HG03469 (cell line): ENCODE measurements at regions not wholly inside any gene's neighbourhood (a gene's known extent, or its start where the extent isn't known, plus 50 kb on each side); places are given as distances from the start of the nearest gene placed in this dataset.
"Not testable (repeated sequence)": the region's sequence is repeated elsewhere in the genome, so short reads cannot be mapped to it uniquely, and the experiment has no call there.

Source experiments
- ATAC-seq: cut with Tn5 transposase; IDR thresholded peaks from one replicate; pipeline ENCODE4 v1.9.1; 2021; ENCODE audit warnings: mild to moderate bottlenecking, moderate library complexity, moderate number of reproducible peaks; ENCODE audit not compliant: unreplicated experiment

DNA sequence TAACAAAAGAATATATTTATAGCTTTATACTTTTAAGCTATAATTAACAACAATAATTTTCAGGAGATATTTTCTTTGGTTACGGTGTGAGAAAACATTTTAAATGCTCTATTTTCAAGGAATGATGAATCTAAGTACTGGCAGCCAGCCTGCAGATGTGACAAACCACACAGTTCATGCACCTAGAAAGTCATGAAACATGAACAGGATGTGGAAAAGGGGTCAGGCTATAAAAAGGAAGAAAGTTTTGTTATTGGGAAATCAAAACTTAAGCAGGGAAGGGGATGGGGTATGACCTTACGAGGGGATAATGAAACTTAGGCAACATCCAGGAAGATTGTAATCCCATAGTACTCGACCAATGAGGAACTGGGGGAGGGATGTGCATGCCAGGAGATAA is 508.7 kb upstream of the GRAMD2B start:
- ATAC-seq, result no peak

DNA sequence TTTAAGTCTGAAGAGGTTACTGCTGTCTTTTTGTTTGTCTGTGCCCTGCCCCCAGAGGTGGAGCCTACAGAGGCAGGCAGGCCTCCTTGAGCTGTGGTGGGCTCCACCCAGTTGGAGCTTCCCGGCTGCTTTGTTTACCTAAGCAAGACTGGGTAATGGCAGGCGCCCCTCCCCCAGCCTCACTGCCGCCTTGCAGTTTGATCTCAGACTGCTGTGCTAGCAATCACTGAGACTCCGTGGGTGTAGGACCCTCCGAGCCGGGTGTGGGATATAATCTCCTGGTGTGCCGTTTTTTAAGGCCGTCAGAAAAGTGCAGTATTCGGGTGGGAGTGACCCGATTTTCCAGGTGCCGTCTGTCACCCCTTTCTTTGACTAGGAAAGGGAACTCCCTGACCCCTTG is 499.3 kb upstream of the GRAMD2B start:
- ATAC-seq, result not testable (repeated sequence)

DNA sequence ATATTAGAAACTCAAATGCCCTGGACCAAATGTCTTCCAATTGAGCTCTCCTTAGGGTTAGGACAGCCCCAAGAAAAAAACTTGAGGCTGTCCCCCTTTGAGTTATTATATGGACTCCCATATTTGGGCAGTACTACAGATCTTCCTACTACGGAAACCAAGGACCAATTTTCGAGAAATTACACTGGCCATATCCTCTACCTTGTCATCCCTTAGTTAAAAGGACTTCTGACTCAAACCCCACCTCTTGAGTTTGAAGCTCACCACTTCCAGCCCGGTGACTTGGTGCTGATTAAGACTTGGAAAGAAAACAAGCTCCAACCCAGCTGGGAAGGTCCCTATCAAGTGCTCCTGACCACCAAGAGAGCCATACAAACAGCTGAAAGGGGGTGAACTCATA is 497.0 kb upstream of the GRAMD2B start:
- ATAC-seq, result no peak

DNA sequence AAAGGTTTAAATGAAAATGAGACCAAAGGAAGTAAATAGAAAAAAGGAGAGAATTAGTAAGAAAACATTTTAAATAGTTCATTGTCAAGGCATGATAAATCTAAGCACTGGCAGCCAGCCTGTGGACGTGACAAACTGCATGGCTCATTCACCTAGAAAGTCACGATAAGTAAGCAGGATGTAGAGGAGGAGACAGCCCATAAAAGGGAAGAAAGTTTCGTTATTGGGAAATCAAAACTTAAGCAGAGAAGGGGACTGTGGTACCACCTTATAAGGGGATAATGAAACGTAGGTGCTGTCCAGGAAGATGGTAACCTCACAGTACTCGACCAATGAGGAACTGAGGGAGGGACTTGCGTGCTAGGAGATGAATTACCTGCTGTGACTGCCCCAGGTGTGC is 494.5 kb upstream of the GRAMD2B start:
- no peak for ATAC-seq

GRCh38 chr5:125950012-125950615 is 473.1 kb upstream of the GRAMD2B start:
- no peak for ATAC-seq

- peak; percentile 100 for ATAC-seq
Measured at GRCh38 chr5:125961150-125961549, 462.1 kb upstream of the GRAMD2B start.

GRCh38 chr5:125965577-125965976 is 457.6 kb upstream of the GRAMD2B start:
- no peak for ATAC-seq

DNA sequence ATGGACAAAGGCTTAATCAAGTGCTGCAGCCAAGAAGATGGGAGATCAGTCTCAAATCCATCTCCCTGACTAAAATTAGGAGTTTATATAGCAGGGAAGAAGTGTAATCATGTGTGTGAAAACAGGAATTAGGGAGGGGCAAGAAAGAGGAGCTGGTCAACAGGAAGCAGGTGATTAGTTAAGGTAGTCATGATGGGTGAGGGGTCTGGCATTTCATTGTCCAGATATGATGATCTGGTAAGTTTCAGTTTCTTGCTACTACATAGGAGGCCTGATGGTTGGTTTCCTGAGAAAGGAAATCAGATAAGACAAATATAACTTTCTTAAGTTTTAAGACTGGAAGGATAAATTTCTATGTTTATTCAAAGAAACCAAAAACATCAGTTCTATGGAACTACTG is 455.6 kb upstream of the GRAMD2B start:
- no peak for ATAC-seq

DNA sequence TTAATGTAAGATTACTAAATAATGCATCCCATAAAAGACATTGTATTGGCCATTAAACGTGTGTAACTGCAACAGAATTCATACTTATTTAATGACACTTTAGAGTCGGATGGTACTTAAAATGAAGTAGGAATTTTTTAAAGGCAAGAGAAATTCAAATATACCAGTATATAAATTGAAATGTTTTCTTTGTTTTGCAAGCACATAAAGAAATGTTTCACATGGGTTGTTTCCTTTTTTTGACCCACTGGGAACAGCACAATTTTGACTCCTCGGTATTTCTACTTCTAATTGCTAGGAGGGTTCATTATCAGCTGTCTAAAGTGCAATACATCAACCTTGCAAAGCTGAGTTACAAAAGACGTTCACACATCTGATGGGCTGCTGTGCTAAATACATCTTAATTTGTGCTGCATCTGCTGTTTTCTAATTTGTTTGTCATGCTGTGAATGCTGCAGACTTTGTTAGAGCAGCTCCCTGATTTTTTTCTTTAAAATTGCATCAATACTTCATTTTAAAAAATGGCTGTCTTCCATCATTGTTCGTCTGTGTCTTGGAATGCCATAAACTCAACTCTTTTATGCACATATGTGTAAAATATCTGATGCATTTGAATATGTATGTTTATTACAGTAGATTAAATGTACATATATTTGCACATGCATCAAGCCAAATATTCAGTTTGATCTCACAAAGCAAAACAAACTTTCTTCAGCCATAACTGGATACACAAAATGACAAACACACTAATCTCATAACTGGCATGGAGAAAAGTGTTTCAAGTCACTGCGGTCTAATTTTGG is 454.0 kb upstream of the GRAMD2B start:
- ATAC-seq, result no peak

DNA sequence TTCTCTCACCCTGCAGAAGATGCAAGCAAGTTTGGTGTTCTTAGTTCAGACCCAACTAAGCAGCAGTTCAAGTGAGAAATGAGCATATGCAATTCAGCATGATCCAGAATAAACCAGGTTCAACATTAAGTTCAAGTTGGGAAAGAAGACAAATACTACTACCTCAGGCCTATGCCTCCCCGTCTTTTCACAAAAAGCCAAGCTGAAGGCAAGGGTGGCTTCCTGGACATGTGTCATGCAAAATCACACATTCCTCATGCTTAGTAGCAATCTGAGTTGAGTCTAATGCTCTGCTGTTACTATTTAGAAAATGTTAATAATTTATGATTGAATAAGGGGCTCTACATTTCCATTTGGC is 453.4 kb upstream of the GRAMD2B start:
- ATAC-seq, result no peak

DNA sequence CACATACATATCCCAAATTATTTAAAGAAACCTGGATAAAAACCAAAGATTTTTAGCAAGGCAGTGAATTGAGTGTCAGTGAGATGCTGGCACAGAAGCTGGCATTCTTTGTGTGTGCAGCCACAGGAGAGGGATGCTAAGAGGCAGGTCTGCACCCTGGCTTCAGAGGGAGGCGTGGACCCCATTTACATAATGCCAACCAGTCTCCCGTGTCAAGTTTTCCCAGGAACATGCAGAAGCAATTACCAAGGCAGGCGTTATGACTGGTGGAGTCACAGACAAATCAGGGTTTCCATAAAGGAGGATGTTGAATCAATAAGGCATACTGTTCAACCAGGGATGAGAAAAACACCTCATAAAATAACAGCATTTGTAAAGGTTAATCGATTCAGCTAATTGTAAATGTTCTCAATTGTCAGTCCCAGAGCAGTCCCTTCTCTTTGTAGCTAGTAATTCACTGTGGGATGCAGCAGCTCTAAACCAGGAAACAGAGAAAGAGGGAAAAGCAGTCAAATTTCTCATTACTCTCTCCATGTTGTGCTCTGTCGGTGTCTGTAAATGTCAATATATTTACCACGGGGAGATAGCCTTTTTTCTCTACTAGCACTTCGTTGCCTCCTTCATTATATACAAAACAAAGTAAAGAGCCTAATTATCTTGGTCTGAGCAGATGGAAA is 452.4 kb upstream of the GRAMD2B start:
- no peak for ATAC-seq

GRCh38 chr5:125972706-125973105 is 450.5 kb upstream of the GRAMD2B start:
- ATAC-seq, result no peak

GRCh38 chr5:125974679-125975078 is 448.5 kb upstream of the GRAMD2B start:
- no peak for ATAC-seq

DNA sequence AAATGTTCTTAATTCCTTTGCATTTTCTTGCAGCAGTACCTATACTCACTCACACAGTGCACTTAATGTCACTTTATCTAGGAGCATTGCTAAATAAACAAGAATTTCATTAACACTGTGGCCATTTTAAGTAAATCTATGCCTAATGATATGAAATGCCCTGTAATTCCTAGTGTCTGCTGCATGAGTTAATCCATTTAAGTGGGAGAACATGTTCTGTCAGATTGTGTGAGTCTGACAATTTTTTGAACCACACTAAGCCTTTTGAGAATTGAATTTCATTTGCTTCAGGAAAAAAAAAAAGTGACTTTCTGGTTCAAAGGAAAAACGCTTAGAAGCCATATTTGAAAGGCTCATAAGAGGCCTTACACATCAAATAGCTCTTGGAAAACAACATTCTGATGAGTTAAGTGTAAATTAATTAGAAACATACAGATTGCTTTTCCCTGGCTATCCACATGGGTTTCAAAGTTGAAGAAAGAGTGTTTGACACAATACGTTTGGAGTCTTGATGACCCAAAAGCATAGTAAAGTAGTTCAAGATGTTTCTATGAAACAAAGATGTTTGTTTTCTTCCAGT is 446.7 kb upstream of the GRAMD2B start:
- no peak for ATAC-seq

DNA sequence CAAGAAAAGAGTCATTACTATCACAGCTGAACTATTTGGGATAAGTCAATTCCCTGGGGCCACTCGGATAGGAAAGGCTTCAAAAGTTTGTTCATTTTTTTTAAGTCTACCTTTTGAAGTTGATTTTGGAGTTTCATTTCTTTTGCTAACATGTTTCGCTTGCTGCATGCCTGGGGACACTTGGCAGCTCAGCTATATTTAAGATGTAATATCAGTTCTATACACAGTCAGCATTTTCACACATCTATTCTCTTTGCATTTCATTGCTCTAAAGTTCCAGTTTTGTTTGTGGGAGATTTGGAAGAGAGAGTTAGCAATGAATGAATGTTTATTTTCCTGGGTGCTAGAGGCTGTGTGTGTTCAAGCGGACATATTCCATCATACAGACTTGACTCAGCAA is 445.2 kb upstream of the GRAMD2B start:
- ATAC-seq, result no peak

DNA sequence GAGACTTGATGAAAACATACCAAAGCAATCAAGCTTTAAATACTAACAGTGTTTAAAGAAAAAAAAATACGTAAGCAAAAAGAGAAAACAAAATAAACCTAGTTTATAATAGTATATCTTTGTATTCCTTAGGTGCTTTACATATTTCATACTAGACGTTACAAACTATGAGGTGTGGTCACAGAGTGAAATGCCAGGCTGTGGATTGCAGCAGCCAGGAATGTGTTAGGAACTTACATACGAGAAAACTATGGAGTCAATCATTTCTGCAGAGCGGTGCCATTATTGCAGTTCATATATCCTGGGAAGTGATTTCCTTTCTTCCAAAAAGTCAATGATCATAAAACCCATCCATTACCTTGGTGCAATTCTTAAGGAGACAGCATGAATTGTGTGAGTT is 443.6 kb upstream of the GRAMD2B start:
- no peak for ATAC-seq

DNA sequence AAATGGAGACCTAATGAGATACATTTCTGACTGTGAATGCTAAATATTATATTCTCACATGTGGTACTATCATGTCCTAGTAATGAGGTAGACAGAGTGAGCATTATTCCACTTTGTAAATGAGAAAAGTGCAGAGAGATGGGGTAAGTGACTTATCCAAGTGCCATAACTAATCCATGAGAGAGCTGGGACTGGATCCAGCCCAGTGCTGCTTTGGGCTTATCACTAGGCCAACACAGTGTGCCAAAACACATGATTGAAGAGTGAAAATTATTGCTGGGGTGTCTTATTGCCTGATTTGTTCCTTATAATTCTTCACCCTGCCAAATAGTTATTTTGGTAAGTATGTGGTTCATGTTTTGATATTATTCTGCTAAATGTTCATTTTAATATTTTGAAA is 442.2 kb upstream of the GRAMD2B start:
- no peak for ATAC-seq

DNA sequence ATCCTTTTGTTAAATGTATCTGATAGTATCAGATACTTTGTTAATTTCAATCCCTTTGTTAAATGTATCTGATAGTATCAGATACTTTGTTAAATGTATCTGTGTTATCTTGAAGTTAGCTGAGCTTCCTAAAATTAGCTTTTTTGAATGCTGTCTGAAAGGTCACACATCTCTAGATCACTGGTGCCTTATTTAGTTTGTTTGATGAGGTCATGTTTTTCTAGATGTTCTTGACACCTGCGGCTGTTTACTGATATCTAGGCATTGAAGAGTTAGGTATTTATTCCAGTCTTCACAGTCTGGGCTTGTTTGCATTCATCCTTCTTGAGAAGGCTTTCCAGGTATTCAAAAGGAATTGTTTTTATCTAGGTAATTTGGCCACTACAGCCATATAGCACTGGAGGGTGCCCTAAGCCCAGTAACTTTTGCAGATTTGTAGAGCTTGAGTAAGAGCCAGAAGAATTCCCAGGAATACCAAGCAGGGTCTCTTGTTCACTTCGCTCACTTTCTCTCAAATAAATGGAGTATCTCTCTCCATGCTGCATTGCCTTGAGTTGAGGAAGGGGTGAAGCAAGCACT is 435.4 kb upstream of the GRAMD2B start:
- no peak for ATAC-seq

GRCh38 chr5:125992050-125992449 is 431.2 kb upstream of the GRAMD2B start:
- ATAC-seq, result no peak

GRCh38 chr5:125999271-126000030 is 423.8 kb upstream of the GRAMD2B start:
- ATAC-seq, result not testable (repeated sequence)

DNA sequence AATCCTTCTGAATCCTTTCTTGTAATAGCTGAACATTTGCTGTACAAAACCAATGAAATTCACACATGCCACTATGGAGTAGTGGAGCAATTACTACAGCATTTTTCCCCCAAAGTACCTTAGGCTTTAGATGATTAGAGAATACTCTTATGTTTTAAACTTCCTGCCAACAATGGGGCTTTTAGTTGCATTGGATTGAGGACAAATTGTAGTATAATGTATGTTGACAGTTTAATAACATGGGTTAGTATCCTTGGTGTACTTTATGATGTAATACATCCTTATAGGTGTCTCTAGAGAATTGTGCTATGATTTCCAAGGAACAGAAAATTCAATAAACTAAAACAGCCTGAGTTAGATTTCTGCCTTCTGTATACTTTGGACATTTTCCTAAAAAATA is 422.7 kb upstream of the GRAMD2B start:
- ATAC-seq, result no peak
